Upper lobe of left lung (tissue), 4 donors: ENCODE measurements at regions not wholly inside any gene's neighbourhood (a gene's known extent, or its start where the extent isn't known, plus 50 kb on each side); places are given as distances from the start of the nearest gene placed in this dataset.

Experiments used
- CTCF ChIP-seq, 6 experiments: fragments of 450-650 bp in 4 of 6; fragments of 200-600 bp in 2 of 6; sonication (generic) in 2 of 6; IDR thresholded peaks; one replicate each; pipeline ENCODE4 v1.5.1; 2016 to 2019; ENCODE audit warnings: antibody characterized with exemption in 6 of 6
- POLR2A ChIP-seq, 4 donors: fragments of 450-650 bp; IDR thresholded peaks; one replicate each; pipeline ENCODE4 v1.5.1; 2016 to 2017; ENCODE audit warnings: antibody characterized with exemption in 4 of 4, mild to moderate bottlenecking in 2 of 4
- POLR2AphosphoS5 ChIP-seq, 2 donors: sonication (generic); formaldehyde crosslinking; IDR thresholded peaks; one replicate each; pipeline ENCODE4 v1.5.1; 2017; ENCODE audit warnings: antibody characterized with exemption in 2 of 2

- TF ChIP-seq CTCF (IDR thresholded peaks at IDR 0.05) (no peak), POLR2A (IDR thresholded peaks at IDR 0.05) (no peak), POLR2AphosphoS5 (IDR thresholded peaks at IDR 0.05) (no peak)
Observed at GRCh38 chr7:119123326-119123725, 898.8 kb downstream of the ANKRD7 start.
